ENCODE measurements at regions not wholly inside any gene's neighbourhood (a gene's known extent, or its start where the extent isn't known, plus 50 kb on each side); places are given as distances from the start of the nearest gene placed in this dataset.

GRCh38 chr14:57029620-57030253, 219.5 kb upstream of the OTX2 start:
- no TSS peak for BruUV-seq (replicated peaks)
- Histone ChIP-seq H3K4me3 (no peak overlapping the region), H3K27ac (ENCODE audit: extremely low read depth, low read depth, low read length) (no peak overlapping the region), H2AFZ (ENCODE audit: low read depth, low read length) (no peak overlapping the region), H3K9ac (ENCODE audit: insufficient read depth in 1 of 2, low read depth in 2 of 2, low read length in 2 of 2) (no peak overlapping the region), H3K79me2 (ENCODE audit: control insufficient read depth, insufficient read depth, low read length) (no peaks in the 10 kb centered on the region), H4K20me1 (replicated peaks; ENCODE audit: control insufficient read depth, insufficient read depth, low read length) (no peaks in the 10 kb centered on the region), H3K36me3 (ENCODE audit: control insufficient read depth, insufficient read depth, low read length) (no peaks in the 10 kb centered on the region), H3K4me2 (ENCODE audit: insufficient read depth, low read length) (no peak overlapping the region), H3K9me1 (ENCODE audit: control insufficient read depth, insufficient read depth, low read length) (no peaks in the 10 kb centered on the region), H3K27me3 (ENCODE audit: control insufficient read depth in 2 of 2, insufficient read depth in 2 of 2, low read length in 2 of 2) (no peaks in the 10 kb centered on the region; a peak in 1 of 5 replicates), H3K4me1 (replicated peaks in 1 of 2; ENCODE audit: control insufficient read depth in 2 of 2, insufficient read depth in 2 of 2, low read length in 2 of 2) (no peaks in the 10 kb centered on the region), H3K9me3 (replicated peaks; ENCODE audit: control insufficient read depth, insufficient read depth, low read depth, low read length) (no peaks in the 10 kb centered on the region)
- intact Hi-C loops (cut with micrococcal nuclease) (no loop called here), in situ Hi-C loops (cut with MboI) (no loop called here)
- ChIA-PET POLR2A (no interaction called here), CTCF (ENCODE audit: low intra/inter-chr PET ratio) (no interaction called here)
- 0% methylated on average over 2 of the region's 2 CpGs for WGBS (ENCODE audit: insufficient coverage, low coverage, missing lambda C conversion rate)
- no peak for ATAC-seq
- DNase-seq (ENCODE audit: extremely low read depth in 1 of 4, low spot score in 3 of 4), result no peak
- no peak for FAIRE-seq
- TF ChIP-seq THAP7 (CRISPR knock-in tag; IDR thresholded peaks at IDR 0.05) (no peak), SFPQ (IDR thresholded peaks at IDR 0.05; ENCODE audit: low read depth, low read length) (no peak), PRPF4 (IDR thresholded peaks at IDR 0.05; ENCODE audit: insufficient read depth, low read depth, low read length, poor library complexity, severe bottlenecking) (no peak), BRD4 (IDR thresholded peaks at IDR 0.05) (no peak), DNMT1 (IDR thresholded peaks at IDR 0.05) (no peak), STAT5B (CRISPR knock-in tag; IDR thresholded peaks at IDR 0.05) (no peak), GTF2B (IDR thresholded peaks at IDR 0.05; ENCODE audit: extremely low read depth, insufficient read length) (no peak), RBM39 (optimal IDR thresholded peaks at IDR 0.05; ENCODE audit: low read depth, low read length) (no peak), ZNF395 (CRISPR knock-in tag; IDR thresholded peaks at IDR 0.05) (no peak), SNIP1 (IDR thresholded peaks at IDR 0.05; ENCODE audit: low read depth) (no peak), ZNF217 (CRISPR knock-in tag; IDR thresholded peaks at IDR 0.05) (no peak), SP2 (IDR thresholded peaks at IDR 0.05; ENCODE audit: extremely low read depth, low read depth, low read length, poor library complexity, severe bottlenecking) (no peak), STAT6 (CRISPR knock-in tag; IDR thresholded peaks at IDR 0.05) (no peak)

All from K562 (cell line).